ENCODE measurements at regions not wholly inside any gene's neighbourhood (a gene's known extent, or its start where the extent isn't known, plus 50 kb on each side); places are given as distances from the start of the nearest gene placed in this dataset.

DNA sequence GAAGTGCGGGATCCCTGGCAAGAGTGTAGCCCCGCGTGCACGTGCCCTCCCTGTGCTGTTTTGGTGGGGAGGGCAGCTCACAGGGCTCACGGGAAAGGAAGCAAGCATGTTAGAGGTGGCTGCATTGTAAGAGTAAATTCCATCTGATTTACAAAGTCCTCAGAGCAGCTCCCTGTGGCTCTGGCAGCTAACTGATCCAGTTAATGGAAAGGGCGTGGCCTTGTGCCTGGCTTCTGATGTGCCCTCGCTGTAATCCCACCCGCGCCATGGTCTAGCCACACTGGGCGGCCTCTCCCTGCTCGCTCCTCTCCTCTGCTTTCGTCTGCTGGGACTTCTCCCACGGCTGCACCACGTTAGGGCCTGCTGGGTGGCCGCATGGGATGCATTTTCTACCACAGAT lies 258.5 kb downstream of the FGF9 start:
- Mint-ChIP-seq H3K4me3 (no peak overlapping the region), H3K4me1 (no peaks in the 10 kb centered on the region), H3K27me3 (ENCODE audit: low read depth) (no peaks in the 10 kb centered on the region), H3K36me3 (no peaks in the 10 kb centered on the region), H3K27ac (no peak overlapping the region), H3K9me3 (no peaks in the 10 kb centered on the region)
- no peak for DNase-seq (ENCODE audit: low spot score in 2 of 2, unreplicated experiment in 2 of 2)
- TF ChIP-seq, protein P1, sequence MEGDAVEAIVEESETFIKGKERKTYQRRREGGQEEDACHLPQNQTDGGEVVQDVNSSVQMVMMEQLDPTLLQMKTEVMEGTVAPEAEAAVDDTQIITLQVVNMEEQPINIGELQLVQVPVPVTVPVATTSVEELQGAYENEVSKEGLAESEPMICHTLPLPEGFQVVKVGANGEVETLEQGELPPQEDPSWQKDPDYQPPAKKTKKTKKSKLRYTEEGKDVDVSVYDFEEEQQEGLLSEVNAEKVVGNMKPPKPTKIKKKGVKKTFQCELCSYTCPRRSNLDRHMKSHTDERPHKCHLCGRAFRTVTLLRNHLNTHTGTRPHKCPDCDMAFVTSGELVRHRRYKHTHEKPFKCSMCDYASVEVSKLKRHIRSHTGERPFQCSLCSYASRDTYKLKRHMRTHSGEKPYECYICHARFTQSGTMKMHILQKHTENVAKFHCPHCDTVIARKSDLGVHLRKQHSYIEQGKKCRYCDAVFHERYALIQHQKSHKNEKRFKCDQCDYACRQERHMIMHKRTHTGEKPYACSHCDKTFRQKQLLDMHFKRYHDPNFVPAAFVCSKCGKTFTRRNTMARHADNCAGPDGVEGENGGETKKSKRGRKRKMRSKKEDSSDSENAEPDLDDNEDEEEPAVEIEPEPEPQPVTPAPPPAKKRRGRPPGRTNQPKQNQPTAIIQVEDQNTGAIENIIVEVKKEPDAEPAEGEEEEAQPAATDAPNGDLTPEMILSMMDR (IDR thresholded peaks at IDR 0.05; ENCODE audit: unreplicated experiment) = no peak

DNA sequence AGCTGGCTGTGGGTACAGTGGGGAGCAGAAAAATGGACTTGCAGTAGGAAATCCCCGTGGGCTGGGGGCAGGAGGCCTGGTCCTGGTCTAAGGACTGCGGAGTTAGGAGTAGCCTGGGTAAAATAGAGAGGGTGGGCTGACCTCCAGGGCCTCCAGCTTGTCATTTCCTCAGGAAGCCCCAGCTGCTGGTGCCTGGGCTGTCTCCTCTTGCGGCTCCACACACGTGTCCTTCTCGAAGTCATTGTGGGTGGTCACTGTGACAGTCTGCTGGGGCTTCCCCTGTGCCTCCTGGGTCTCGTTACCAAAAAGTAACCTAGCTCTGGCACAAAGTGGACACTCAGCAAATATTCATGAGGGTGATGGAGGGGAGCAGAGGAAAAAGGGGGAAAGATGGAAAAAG lies 259.7 kb downstream of the FGF9 start:
- TF ChIP-seq, protein P1 (IDR thresholded peaks at IDR 0.05; ENCODE audit: unreplicated experiment) = no peak
- Mint-ChIP-seq H3K27me3 (ENCODE audit: low read depth) (no peaks in the 10 kb centered on the region), H3K27ac (no peak overlapping the region), H3K4me1 (no peaks in the 10 kb centered on the region), H3K9me3 (no peaks in the 10 kb centered on the region), H3K36me3 (no peaks in the 10 kb centered on the region), H3K4me3 (no peak overlapping the region)
- no peak for DNase-seq (ENCODE audit: low spot score in 2 of 2, unreplicated experiment in 2 of 2)

DNA sequence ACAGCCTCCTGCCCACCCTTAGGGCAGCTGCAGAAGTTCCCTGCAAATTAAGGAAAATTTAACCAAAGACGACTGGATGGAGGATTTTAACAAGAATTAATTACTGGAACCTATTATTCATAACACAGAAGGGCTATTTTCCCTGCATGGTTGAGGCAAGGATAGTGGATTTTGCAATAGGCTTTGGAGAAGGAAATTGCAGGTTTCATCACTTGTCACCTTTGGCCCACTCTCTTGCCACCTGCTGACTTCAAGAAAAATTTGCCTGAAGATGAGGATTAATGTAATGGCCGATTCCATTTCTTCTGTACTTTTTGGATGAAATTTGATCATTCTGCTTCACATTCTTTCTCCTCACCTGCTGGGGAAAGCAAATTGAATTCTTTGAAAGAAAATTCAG lies 261.7 kb downstream of the FGF9 start:
- Mint-ChIP-seq H3K9me3 (no peaks in the 10 kb centered on the region), H3K27me3 (ENCODE audit: low read depth) (no peaks in the 10 kb centered on the region), H3K4me1 (no peaks in the 10 kb centered on the region), H3K4me3 (no peak overlapping the region), H3K27ac (no peak overlapping the region), H3K36me3 (no peaks in the 10 kb centered on the region)
- TF ChIP-seq, protein P1 (IDR thresholded peaks at IDR 0.05; ENCODE audit: unreplicated experiment) = no peak
- no peak for DNase-seq (ENCODE audit: low spot score in 2 of 2, unreplicated experiment in 2 of 2)

DNA sequence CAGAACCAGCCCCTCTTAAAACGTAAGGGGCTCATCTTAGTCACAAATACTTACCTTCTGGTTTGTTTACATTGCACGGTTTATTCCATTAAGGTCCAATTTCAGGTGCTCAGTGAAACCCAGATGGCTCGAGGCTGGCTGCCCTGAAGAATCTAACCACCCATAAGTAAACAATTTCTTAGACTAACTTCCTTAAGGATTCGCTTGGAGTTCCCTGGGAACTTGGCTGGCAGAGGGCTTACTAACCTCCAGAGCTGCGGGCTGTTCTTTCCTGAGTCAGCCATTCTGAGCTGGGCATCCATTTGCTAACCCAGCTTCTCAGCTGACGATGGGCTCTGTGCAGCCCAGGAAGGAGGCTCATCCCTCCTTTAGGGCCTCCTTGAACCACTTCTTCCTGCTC lies 262.1 kb downstream of the FGF9 start:
- no peaks in the 10 kb centered on the region for H3K27me3 Mint-ChIP-seq (ENCODE audit: low read depth)

DNA sequence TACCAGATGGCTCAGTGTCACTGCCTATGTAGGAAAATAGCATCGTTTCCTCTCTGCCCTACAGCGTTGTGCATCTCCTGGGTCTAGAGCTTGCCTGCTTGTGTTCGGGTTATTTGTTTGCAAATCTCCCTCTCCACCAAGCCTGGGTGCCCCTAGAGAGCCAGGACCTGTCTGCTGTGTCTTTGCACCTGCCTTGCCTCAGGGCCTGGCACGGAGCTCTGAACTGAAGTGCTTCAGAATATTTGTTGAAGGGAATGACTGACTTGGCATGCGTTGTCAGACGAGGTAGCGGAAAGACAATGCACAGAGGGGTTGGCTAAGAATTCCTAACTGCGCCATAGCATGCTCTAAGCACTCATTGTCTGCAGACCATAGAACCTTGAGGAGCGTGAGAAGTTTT lies 263.4 kb downstream of the FGF9 start:
- Mint-ChIP-seq H3K9me3 (no peaks in the 10 kb centered on the region), H3K4me3 (no peak overlapping the region), H3K27me3 (ENCODE audit: low read depth) (no peaks in the 10 kb centered on the region), H3K36me3 (no peaks in the 10 kb centered on the region), H3K4me1 (peaks cover 16% of the 10 kb centered on the region), H3K27ac (no peak overlapping the region)
- DNase-seq (ENCODE audit: low spot score in 2 of 2, unreplicated experiment in 2 of 2) = no peak
- TF ChIP-seq, protein P1 (IDR thresholded peaks at IDR 0.05; ENCODE audit: unreplicated experiment) = no peak

More for the DNA sequence above, 262.1 kb downstream of the FGF9 start:
- no peak overlapping the region for H3K27ac Mint-ChIP-seq
- H3K9me3 Mint-ChIP-seq = no peaks in the 10 kb centered on the region
- no peak for DNase-seq (ENCODE audit: low spot score in 2 of 2, unreplicated experiment in 2 of 2)
- H3K4me3 Mint-ChIP-seq = no peak overlapping the region
- TF ChIP-seq, protein P1 (IDR thresholded peaks at IDR 0.05; ENCODE audit: unreplicated experiment) = no peak
- H3K4me1 Mint-ChIP-seq = peaks cover 3% of the 10 kb centered on the region
- H3K36me3 Mint-ChIP-seq = no peaks in the 10 kb centered on the region

DNA sequence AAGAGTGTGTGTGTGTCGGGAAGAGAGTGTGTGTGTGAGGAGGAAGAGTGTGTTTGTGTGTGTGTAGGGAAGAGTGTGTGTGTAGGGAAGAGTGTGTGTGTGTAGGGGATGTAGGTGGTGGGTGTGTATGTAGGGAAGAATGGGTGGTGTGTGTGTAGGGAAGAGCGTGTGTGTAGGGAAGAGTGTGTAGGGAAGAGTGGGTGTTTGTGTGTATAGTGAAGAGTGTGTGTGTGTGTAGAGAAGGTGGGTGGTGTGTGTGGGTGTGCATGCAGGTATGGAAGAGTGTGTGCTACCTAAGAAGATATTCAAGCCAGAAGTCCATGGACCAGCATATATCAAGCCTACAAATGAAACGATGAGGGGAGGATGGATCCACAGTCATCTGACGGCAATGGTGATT lies 265.8 kb downstream of the FGF9 start:
- TF ChIP-seq, protein P1 (IDR thresholded peaks at IDR 0.05; ENCODE audit: unreplicated experiment) = no peak
- H3K27me3 Mint-ChIP-seq (ENCODE audit: low read depth) = no peaks in the 10 kb centered on the region
- no peaks in the 10 kb centered on the region for H3K36me3 Mint-ChIP-seq
- no peak overlapping the region for H3K4me3 Mint-ChIP-seq
- DNase-seq (ENCODE audit: low spot score in 2 of 2, unreplicated experiment in 2 of 2) = no peak
- no peaks in the 10 kb centered on the region for H3K9me3 Mint-ChIP-seq
- H3K4me1 Mint-ChIP-seq = peaks cover 17% of the 10 kb centered on the region
- no peak overlapping the region for H3K27ac Mint-ChIP-seq

Measured in mesothelial cell of epicardium (in vitro differentiated cells).